AG04450 (cell line): ENCODE measurements at regions not wholly inside any gene's neighbourhood (a gene's known extent, or its start where the extent isn't known, plus 50 kb on each side); places are given as distances from the start of the nearest gene placed in this dataset.

ENCODE experiments used
- CTCF ChIA-PET: fragments of 300-600, 350-600 bp; formaldehyde crosslinking; extraction: SDS; loops from one replicate; lab custom pipeline; 2022; ENCODE audit warnings: antibody characterized with exemption, inconsistent platforms; lab: Charles Lee
- POLR2A ChIA-PET: fragments of 350-600 bp; formaldehyde crosslinking; extraction: SDS; loops from one replicate; lab custom pipeline; 2021; ENCODE audit warnings: antibody characterized with exemption, inconsistent platforms; lab: Yijun Ruan, JAX
- DNase-seq: peaks from one replicate; pipeline ENCODE4 v3.0.0-alpha.2; 2011; ENCODE audit warnings: low read depth, low spot score
- H3K27ac ChIP-seq: one replicate; pipeline ENCODE4 v1.5.1; 2012; ENCODE audit warnings: low read depth, low read length, control low read depth
- H3K27me3 ChIP-seq: one replicate; pipeline ENCODE4 v1.6.0; 2012; ENCODE audit warnings: low read length; ENCODE audit not compliant: control insufficient read depth, insufficient read depth
- H3K4me3 ChIP-seq: 2 replicates; pipeline ENCODE4 v1.5.1; 2011; ENCODE audit warnings: mild to moderate bottlenecking, low read depth, low read length, control low read depth
- H3K9me3 ChIP-seq: 2 replicates; pipeline ENCODE4 v1.5.1; 2012; ENCODE audit warnings: low read length; ENCODE audit not compliant: control insufficient read depth, insufficient read depth
- TF ChIP-seq, protein P1 (sequence below): IDR thresholded peaks from 2 replicates; pipeline ENCODE4 v1.5.1; 2011; ENCODE audit warnings: low read depth, low read length, control low read depth, inconsistent platforms

DNA sequence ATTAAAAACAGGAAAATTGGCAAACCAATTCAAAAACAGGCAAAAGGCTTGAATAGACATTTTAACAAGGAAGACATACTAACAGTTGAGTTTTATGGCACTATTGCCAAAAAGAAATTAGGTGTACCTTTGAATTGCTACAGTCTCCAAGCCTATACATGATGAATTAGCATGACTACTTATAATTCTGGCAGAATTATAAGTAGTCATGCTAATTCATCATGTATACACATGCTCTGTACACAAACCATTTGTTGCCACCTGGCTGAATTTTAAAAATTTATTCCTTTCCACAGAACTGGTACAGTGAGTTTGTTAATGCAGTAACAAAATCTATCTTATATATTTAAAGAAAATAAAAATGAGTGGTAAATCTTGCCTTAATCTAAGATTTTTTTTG is 1332.0 kb upstream of the CRIM1 start:
- Histone ChIP-seq H3K27me3 (no peaks in the 10 kb centered on the region), H3K9me3 (no peaks in the 10 kb centered on the region), H3K4me3 (no peak overlapping the region), H3K27ac (no peak overlapping the region)
- CTCF ChIA-PET = no interaction called here
- DNase-seq = no peak
- TF ChIP-seq, protein P1, sequence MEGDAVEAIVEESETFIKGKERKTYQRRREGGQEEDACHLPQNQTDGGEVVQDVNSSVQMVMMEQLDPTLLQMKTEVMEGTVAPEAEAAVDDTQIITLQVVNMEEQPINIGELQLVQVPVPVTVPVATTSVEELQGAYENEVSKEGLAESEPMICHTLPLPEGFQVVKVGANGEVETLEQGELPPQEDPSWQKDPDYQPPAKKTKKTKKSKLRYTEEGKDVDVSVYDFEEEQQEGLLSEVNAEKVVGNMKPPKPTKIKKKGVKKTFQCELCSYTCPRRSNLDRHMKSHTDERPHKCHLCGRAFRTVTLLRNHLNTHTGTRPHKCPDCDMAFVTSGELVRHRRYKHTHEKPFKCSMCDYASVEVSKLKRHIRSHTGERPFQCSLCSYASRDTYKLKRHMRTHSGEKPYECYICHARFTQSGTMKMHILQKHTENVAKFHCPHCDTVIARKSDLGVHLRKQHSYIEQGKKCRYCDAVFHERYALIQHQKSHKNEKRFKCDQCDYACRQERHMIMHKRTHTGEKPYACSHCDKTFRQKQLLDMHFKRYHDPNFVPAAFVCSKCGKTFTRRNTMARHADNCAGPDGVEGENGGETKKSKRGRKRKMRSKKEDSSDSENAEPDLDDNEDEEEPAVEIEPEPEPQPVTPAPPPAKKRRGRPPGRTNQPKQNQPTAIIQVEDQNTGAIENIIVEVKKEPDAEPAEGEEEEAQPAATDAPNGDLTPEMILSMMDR = no peak
- POLR2A ChIA-PET = no interaction called here

DNA sequence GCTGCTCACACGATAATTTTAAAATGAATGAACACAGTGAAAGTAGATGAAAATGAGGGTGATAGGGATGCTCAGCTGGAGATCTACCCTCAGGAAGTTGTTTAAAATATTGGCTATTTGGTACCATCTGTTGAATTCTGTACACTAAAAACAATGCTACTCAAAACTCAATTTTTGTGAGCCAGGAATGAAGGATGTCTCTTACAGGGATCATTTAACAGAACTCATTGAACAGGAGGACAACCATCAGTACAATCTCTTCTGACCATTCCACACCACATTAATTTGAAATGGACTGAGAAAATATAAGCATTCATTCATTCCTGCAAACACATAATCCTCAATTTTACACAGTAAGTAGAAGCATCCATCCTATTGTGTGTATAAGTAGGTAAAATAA is 1355.1 kb upstream of the CRIM1 start:
- CTCF ChIA-PET = no interaction called here
- no peak for DNase-seq

DNA sequence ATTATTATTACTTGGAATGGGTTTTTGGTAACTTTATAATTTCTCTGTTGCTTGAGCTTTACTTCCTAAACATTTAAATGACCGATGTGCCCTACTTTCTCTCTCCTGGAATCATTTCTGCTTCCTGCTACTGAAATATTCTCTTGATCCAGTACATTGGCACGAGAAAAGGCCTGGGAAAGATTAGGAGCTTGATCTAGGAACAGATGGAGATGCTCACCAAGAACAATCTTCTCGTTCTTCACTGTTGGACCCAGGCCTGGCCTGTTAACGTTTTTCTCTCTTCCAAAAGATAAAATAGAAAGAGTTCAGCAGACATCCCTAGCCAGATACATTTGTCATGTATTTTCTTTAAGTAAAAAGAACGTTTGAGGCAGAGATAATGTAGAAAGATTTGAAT is 1356.8 kb upstream of the CRIM1 start:
- no peak overlapping the region for H3K27ac ChIP-seq
- DNase-seq = no peak
- H3K4me3 ChIP-seq = no peak overlapping the region
- H3K27me3 ChIP-seq = no peaks in the 10 kb centered on the region
- H3K9me3 ChIP-seq = no peaks in the 10 kb centered on the region
- POLR2A ChIA-PET = no interaction called here
- CTCF ChIA-PET = no interaction called here
- TF ChIP-seq, protein P1 = no peak

More for the DNA sequence above, 1355.1 kb upstream of the CRIM1 start:
- Histone ChIP-seq H3K9me3 (no peaks in the 10 kb centered on the region), H3K4me3 (no peak overlapping the region), H3K27ac (no peak overlapping the region), H3K27me3 (no peaks in the 10 kb centered on the region)
- TF ChIP-seq, protein P1 = no peak
- POLR2A ChIA-PET = no interaction called here

DNA sequence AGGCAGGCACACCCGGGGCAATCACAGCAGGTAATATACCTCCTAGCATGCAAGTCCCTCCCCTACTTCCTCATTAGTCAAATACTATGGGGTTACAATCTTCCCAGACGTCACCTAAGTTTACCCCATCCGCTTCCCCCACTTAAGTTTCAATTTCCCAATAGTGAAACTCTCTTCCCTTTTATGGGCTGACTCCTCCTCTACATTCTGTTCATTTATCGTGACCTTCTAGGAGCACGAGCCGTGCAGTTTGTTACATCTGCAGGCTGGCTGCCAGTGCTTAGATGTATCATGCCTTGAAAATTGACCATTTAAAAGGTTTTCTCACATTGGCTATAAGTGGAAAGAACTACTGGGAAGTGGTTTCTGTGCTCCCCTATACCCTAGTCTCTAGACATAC is 1357.8 kb upstream of the CRIM1 start:
- H3K27me3 ChIP-seq = no peaks in the 10 kb centered on the region
- POLR2A ChIA-PET = no interaction called here
- H3K4me3 ChIP-seq = no peak overlapping the region
- CTCF ChIA-PET = no interaction called here
- H3K27ac ChIP-seq = no peak overlapping the region
- no peak for DNase-seq
- TF ChIP-seq, protein P1 = no peak
- H3K9me3 ChIP-seq = no peaks in the 10 kb centered on the region

DNA sequence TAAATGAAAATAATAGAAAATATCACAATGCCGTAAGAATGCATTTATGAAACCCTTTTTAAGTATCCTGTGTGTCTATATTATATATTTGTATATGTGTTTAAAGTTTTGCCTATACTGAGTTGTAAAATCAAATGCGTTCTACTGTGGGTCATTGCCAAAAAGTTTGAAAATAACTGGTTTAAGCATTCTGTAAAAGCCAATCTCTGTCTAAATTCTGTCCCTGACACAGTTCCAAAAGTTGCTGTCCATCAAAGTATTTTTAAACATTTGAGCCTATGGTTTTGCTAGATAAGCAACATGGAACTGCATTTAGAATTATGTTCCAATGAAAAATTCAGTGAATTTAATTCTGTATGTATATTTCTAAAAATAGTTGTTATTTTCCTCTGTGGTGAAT is 1360.4 kb upstream of the CRIM1 start:
- DNase-seq = no peak
- CTCF ChIA-PET = no interaction called here
- Histone ChIP-seq H3K4me3 (no peak overlapping the region), H3K27me3 (no peaks in the 10 kb centered on the region), H3K27ac (no peak overlapping the region), H3K9me3 (peaks cover 12% of the 10 kb centered on the region; the same call in 1 of the 2 replicates)
- TF ChIP-seq, protein P1 = no peak
- POLR2A ChIA-PET = no interaction called here
